Limb (tissue), 2 donors: ENCODE measurements at regions not wholly inside any gene's neighbourhood (a gene's known extent, or its start where the extent isn't known, plus 50 kb on each side); places are given as distances from the start of the nearest gene placed in this dataset.

Source experiments
- DNase-seq, 2 donors: peaks; one replicate each; pipeline ENCODE4 v3.0.0-alpha.2; 2016; ENCODE audit errors: extremely low spot score in 2 of 2

DNA sequence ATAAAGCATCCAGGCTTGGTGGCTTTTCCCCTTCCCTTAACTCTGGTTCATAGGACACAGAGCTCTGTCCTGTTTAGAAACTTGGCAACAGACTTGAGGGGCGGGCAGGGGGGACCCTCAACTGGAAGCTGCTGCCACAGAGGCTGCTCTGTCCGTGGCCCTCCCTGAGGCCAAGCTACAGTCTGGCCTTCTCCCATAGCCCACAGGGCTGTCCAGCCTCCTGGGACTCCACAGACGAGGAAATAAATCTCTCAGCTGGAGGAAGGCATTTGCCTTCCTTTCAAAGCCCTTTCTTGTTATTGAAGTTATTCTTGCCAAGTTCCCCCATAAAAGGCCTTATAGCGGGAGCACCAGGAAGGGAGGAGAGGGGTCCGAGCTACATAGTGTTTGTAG, 248.8 kb upstream of the TPM1 start:
- peak in 1 of 2 donors; percentile 51 for DNase-seq

DNA sequence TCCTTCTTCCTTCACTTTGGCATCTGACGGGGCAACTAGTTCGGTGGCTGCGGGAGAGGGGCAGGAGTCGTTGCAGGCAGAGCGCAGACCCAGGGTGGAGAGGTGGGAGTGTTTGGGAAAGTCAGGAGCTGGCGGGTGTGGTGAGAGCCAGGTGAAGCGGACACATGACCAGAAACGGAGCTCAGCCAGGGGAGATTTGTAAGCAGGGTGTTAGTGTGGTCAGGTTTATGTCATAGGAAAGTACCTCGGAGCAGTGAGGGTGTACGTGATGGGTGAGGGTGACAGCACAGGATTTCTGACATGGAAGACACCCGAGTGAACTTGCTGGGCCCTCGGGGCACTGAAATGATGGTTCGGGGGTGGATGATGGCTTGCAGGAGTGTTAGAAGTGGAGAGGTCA, 247.4 kb upstream of the TPM1 start:
- DNase-seq, result no peak

DNA sequence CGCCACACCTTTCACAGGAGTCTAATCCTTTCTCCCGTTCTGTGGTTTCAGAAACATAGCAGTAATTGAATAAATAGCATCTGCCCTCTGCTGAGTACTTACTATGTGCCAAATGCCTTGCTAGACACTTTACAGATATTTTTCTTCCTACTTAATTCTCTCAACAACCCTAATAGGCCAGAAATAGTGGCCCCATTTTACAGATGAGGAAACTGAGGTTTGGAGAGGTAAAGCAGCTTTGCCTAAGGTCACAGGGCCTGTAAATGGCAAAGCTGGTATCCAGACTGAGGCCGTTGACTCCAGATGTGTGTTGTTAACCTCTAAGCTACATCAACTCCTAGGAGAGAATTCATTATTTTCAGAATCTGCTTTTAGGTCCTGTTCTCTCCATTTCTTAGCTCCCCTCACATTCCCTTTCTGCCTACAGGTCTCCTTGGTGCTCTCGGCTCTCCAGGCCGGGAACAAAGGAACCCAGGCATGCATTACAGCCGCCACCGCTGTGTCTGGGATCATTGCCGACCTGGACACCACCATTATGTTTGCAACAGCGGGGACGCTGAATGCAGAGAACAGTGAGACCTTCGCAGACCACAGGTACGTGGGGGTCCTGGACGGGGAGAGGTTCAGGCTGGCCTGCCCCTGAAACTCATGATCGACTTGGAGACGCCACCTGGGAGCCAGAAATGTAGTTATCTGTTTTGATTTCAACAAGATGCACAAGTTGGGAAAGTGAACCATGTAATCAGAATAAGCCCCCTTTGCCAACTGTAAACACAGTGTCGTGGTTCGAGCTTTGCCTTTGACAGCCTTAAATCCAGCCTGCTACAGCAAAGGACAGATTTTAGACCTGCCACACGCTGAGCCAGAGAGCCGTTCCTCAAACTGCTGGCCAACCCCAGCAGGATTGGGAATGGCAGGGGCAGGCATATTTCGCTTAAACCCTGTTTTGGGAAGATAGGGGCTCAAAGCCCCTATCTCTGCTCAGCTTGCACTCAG, 246.5 kb upstream of the TPM1 start:
- no peak for DNase-seq

DNA sequence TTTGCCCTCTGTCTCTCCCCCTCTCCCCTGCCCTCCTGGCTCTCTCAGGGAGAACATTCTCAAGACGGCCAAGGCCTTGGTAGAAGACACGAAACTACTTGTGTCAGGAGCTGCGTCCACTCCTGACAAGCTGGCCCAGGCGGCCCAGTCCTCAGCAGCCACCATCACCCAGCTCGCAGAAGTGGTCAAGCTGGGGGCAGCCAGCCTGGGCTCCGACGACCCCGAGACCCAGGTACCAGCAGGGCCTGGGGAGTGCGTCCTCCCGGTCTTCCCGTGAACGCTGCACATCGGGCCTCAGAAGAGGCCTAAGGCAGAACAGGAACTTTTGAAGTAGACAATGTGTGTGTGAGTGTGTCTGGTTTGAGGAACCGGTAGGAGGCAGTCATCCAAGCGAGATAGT, 245.4 kb upstream of the TPM1 start:
- DNase-seq, result no peak

DNA sequence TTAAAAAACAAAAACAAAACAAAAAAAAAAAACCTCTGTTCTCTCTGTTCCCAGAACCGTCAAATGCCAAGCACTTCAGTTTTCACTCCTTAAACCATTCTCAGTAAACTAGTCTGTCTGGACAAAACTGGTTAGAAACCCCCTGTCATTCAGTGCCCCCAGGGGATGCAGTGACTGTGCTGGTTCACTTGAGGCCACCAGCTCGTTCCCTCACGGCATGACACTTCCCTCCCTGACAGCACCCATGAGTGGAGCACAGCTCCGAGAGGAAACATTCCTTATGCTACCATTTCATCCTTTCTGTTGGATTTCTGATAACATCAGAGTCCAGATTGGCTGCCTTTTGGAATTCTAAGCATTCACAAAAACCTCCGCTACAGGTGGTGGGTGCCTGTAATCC, 244.0 kb upstream of the TPM1 start:
- DNase-seq, result no peak

DNA sequence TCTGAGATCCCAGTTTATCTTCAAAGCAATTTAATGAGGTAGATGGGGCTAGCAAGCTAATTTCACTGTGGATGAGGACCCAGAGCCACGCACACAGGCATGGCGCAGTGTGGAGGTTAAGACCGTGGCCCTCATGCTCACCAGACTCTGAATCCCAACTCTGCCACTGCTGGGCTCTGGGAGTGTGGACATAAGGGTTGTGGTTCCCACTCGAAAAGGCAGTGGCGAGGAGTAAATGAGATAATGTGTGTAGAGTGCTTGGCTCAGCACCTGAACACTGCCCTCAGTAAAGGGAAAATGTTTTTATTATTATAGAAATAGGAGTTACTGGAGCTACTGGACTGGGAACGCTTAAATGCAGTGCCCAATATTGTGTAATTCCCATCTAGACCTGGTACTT, 243.5 kb upstream of the TPM1 start:
- no peak for DNase-seq

DNA sequence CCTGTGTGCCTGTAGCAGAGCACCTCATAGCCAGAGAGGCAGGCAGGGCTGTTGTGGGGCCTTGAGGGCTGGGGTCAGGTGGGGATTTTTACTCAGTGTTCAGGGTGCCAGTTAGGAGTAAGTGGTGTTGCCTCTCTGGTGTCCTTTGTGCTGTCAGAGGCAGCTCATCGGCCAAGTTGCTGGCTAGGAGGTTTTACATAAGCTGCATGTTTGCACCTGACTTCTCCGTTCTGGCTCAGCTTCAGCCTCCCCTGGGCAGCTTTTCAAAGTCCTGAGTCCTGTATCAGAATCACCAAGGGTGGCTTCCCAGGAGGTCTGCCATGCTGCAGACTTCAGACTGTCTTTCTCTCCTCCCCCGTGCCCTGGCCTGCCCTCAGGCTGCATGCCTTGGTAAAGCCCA, 242.6 kb upstream of the TPM1 start:
- DNase-seq, result no peak

DNA sequence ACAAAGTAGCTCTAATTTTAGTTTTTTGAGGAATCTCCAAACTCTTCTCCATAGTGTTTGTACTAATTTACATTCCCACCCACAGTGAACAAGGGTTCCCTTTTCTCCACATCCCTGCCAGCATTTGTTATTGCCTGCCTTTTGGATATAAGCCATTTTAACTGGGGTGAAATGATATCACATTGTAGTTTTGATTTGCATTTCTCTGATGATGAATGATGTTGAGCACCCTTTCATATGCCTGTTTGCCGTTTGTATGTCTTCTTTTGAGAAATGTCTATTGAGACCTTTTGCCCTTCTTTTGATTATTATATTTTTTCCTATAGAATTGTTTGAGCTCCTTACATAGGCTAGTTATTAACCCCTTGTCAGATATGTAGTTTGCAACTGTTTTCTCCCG, 239.9 kb upstream of the TPM1 start:
- no peak for DNase-seq

DNA sequence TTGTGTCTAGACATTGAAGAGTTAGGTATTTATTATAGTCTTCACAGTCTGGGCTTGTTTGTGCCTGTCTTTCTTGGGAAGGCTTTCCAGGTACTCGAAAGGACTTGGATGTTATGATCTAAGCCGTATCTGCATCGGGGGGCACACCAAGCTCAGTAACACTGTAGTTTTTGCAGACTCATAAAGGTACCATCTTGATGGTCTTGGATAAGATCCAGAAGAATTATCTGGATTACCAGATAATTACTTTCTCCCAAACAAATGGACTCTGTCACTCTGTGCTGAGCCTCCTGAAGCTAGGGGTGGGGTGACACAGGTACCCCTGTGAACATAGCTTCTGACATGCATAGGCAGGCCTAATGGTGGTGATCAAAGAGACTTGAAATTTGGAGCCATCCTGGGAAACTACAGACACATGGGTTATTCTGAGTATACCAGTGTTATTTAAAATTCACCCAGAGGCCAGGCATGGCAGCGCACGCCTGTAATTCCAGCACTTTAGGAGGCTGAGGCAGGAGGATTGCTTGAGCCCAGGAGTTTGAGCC, 238.6 kb upstream of the TPM1 start:
- no peak for DNase-seq

DNA sequence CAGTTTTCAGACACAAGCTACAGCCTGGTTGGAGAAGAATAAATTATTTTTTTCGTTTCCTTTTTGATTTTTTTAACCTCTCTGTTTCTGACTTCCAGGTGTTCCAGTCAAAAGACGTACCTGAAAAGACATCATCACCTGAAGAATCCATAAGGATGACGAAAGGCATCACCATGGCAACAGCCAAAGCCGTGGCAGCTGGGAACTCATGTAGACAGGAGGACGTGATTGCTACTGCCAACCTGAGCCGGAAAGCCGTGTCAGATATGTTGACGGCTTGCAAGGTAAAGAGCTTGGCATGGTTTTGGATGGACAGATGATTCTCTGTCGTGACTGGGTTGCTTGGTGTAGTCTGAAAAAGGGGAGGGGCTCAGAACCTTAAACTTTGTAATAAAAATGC, 237.0 kb upstream of the TPM1 start:
- no peak for DNase-seq

DNA sequence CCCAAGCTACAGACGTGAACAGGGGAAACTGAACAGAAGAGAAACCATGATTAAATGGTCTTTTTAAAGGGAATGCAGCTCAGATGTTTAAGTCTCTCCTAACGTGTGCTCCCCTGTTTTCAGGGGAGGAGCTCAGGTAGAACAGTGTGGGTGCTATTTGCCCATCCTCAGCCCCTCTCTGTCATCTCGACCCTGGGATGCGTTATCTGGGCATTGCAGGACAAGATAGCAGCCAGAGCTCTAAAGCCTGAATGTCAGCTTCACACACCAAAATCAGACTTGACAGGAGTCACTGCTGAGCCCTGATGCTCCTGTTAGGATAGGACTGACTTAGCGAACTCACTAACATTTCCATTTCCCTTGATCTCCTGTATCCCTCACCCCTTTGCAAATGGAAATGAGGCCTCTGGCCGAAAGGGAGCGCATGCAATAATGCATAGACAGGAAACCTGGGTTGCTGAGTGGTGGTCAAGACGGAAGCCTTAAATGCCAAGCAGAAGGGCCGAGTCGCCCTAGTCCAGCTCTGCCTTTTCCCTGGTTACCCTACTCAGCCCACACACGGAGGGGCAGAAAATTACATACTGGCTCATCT, 234.9 kb upstream of the TPM1 start:
- DNase-seq, result no peak

DNA sequence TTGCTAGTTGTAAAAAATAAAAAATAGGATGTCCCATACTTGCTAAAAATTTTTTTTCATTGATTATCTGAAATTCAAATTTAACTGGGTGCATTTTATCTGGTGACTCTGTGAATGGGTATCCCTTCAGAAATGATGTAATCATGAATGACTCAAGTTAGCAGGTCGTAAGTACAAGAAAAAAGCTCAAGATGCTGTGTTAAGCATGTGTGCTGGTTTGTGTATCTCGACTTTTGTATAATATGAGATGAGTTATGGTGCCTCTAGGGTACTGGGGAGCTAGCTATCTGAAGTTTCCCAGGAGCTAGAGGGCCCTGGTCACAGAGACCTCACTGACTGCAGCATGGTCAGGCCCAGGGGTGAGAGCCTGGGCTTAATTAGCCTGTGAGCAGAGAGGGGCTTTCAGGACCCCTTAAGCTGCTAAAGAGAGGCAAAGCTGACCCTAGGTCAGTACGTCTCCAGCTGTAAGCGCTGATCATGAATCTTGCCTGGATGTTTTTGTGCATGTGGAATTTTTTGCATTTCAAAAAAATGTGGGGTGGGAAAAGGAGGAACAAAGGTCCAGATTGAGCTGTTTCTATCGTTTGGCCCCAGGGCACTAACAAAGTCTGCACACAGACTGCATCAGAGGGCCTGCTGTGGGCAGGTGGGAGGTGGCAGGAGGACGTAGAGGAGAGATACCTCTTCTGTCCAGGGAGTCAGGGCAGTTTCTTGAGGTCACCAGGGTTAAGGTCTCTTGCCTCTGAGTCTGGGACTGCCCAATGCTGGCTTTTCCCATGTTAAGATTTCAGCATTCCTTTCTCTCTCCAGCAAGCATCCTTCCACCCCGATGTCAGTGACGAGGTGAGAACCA, 233.2 kb upstream of the TPM1 start:
- DNase-seq, result no peak

DNA sequence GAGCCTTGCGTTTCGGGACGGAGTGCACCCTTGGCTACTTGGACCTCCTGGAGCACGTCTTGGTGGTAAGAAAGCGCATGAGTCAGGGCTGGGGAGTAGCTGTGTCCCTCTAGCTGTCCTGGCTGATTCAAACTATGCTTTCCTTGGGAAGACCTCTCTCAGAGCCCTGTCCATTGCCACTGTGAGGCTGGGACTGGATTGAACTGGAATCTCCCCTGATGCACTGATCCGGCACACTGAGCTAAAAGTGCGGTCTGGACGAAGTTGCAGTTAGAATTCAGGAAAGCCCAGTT, 232.6 kb upstream of the TPM1 start:
- no peak for DNase-seq

DNA sequence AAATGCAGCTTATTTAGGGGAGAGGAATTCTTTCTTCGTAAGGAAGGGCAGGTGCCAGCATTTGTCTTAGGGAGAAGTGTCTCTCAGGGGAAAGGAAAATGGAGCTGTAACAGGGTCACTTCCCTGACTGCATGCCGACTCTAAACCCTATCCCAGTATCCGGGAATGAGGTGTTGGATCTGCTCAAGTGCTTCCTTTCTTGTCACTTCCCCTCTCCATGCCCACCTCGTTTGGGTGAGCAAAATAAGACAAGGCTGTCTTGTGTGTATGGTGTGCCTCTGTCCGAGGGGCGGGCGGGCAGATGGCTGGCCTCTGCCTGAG, 230.1 kb upstream of the TPM1 start:
- DNase-seq, result no peak

DNA sequence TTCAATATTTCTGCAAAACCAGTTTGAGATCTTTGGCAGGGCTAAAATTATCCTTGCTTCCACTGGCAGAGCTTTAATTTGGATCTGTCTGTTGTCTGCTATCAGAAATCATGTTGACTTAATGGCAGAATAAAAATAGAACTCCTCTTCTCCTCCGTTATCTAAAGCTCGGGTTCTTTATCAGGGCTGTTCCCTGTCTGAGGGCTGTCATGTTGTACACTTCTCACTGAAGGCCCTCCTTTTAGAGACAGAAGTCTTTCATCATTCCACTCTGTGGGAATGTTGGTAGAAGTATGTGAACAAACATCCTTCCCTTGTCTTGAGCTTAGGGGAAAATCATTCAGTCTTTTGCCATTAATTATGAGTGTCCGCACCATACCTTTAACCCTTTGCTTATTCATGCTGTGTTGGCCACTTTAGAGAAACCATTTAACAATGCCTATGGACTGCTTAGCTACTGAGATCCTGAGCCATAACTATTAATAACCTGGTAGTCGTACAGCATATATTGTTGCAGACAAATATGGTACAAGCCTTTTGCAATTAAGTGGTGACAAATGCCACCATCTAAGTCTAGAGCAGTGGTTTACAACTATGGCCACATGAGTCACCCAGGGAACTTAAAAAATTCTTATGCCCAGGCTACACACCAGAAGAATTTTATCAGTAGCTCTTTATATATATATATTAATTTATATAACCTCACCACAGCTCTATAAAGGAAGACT, 226.0 kb upstream of the TPM1 start:
- no peak for DNase-seq

DNA sequence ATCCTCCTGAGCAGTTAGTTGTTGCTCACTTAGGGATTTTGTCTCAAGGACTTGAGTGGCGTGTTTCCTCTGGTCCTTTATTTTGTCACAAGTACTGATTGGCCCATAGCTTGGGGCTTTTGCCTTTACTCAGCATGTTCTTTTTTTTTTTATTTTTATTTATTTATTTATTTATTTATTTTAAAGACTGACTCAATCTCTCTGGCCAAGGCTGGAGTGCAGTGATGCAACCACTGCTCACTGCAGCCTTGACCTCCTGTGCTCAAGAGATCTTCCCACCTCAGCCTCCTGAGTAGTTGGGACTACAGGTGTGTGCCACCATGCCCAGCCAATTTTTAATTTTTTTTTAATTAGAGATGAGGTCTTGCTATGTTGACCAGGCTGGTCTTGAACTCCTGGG, 223.9 kb upstream of the TPM1 start:
- DNase-seq, result no peak

DNA sequence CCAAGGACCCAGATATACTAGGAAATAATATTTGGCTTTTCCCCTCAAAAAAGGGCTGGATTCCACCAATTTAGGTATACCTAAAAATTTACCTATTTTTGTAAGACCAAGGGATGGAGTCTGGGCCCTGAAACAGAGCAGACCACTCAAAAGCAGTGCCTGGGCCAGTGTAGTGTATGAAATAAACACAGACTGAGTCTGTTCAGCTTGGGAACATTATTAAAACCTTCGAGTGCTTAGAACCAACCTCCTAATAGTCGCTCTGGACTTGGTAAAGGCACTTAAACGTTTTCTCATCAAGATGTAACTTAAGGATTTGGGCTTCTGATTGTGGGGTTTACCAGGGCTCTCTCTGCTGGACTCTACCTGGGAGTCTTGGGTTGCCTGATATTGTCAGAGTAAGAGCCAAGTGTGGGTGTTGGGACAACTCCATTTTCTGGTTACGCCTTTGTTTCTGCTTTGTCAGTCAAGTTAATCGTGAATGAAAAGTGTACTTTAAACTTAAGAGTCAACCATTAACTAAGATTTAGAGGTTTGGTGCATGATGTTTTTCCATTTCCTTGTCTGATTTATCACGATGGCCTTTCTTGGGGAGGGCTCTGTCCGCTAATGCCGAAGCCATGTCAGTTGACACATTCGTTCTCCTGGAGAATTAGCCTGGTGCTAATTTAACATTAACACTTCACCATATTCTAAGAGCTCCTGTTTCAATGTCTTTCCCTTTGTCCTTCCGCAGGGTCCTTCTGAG, 221.0 kb upstream of the TPM1 start:
- no peak for DNase-seq

DNA sequence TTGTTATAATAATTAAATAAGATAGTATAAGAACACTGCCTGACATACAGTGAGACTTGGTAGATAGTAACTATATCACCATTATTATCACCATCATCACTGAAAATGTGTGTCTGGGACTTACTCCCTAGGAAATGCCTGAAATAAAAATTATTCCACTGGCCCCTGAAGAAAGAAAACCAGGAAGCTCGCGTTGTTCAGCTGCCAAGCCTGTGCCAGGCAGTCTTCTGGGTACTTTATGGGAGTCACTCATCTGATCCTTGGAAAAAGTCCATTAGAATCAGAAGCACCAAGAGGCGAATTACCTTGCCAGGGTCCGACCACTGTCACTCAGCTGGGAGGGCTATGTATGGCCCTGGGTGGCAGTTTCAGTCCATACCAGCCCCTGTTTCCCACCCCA, 220.3 kb upstream of the TPM1 start:
- DNase-seq, result no peak

DNA sequence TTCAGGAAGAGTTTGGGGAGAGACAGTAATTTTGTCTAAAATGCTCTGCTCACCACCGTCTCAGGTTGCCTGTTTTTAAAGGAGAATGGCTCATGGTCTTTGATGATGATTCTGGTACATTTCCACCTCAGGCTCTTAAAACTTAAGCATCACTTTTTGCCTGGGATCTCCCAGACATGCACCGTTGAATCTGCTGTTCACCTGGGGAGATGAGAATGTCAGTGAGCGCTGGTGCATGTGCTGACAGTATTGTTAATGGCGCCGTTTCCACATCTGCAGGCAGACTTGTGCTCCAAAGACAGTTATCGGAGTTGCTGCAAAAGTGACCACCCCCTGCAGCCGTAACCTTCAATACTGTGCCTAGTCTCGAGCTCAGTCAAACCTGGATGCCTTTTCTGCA, 219.0 kb upstream of the TPM1 start:
- no peak for DNase-seq

DNA sequence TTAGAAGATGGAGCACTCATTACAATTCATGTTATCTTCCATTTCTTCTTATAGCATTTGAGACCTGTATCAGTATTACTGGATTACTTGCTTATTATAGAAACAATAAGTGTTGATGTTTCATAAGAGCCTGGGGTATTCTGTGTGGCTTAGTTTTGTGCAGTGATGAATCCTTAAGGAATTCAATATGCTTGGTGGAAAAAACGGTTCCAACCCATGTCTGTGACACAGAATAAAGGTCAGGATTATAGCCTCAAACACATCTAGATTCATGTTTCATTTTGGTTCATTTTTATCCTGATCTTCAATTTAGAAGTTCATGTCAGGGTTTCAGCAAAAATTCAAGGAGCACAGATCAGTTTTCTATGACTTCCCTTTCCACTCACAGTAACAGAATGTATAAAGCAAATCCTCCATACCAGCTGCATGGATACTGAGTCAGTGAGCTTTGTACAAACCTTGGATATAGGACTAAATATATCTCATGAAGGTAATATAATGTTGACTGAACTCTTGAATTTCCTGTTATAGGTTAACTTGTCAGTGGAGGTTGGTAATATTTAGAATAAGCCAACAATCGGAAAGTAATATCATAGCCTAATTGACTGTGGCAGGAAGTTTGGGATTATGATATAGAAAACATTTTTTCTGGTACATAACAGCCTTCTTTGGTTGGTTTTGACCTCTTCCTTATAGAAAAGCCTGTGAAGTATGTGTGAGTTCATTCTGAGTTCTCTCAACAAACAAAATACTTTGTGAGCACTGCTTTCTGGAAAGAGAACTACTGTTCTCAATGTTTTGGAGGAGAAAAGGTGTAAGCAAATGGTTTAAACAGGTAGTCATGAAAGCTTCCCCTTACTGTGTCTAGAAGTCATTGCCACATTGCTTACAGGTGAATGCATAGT, 218.2 kb upstream of the TPM1 start:
- no peak for DNase-seq
